ENCODE measurements at regions not wholly inside any gene's neighbourhood (a gene's known extent, or its start where the extent isn't known, plus 50 kb on each side); places are given as distances from the start of the nearest gene placed in this dataset.

GRCh38 chr12:47306130-47306529, 226.4 kb upstream of the AMIGO2 start:
- no peak for DNase-seq

- no peak for DNase-seq
Observed at GRCh38 chr12:47305464-47305863, 225.7 kb upstream of the AMIGO2 start.

GRCh38 chr12:47303995-47304560, 224.3 kb upstream of the AMIGO2 start:
- DNase-seq, result no peak

GRCh38 chr12:47303207-47303606, 223.4 kb upstream of the AMIGO2 start:
- DNase-seq, result no peak

- no peak for DNase-seq
Observed at GRCh38 chr12:47302111-47302671, 222.4 kb upstream of the AMIGO2 start.

- no peak for DNase-seq
Observed at GRCh38 chr12:47299586-47299985, 219.8 kb upstream of the AMIGO2 start.

GRCh38 chr12:47297993-47298392, 218.2 kb upstream of the AMIGO2 start:
- no peak for DNase-seq

- no peak for DNase-seq
Observed at GRCh38 chr12:47296828-47297227, 217.1 kb upstream of the AMIGO2 start.

- DNase-seq, result no peak
Observed at GRCh38 chr12:47293406-47293805, 213.6 kb upstream of the AMIGO2 start.

GRCh38 chr12:47286676-47287075, 206.9 kb upstream of the AMIGO2 start:
- DNase-seq, result no peak

Data from MV-4-11 (cell line).